Esophagus muscularis mucosa (tissue), 4 donors: ENCODE measurements at regions not wholly inside any gene's neighbourhood (a gene's known extent, or its start where the extent isn't known, plus 50 kb on each side); places are given as distances from the start of the nearest gene placed in this dataset.

Source experiments
- DNase-seq: peaks from one replicate; pipeline ENCODE4 v3.0.0-alpha.2; 2017; ENCODE audit errors: extremely low spot score
- H3K27ac ChIP-seq, 4 donors: fragments of 200-600 bp; sonication (generic); replicated peaks in 1 of 4; 1 replicate in 3 of 4; 2 replicates in 1 of 4; pipeline ENCODE4 v1.5.1; 2016 to 2019; ENCODE audit warnings: mild to moderate bottlenecking in 1 of 4
- H3K27me3 ChIP-seq, 4 donors: fragments of 200-600 bp; sonication (generic); one replicate each; pipeline versions ENCODE4 v1.5.1 to v1.6.0; 2016 to 2019
- H3K36me3 ChIP-seq, 4 donors: fragments of 200-600 bp; sonication (generic); one replicate each; pipeline ENCODE4 v1.5.1; 2016 to 2019
- H3K4me1 ChIP-seq, 4 donors: fragments of 200-600 bp; sonication (generic); one replicate each; pipeline ENCODE4 v1.5.1; 2016 to 2019
- H3K4me3 ChIP-seq, 4 donors: fragments of 200-600 bp; sonication (generic); 1 replicate in 2 of 4; 2 replicates in 2 of 4; pipeline ENCODE4 v1.5.1; 2016 to 2019; ENCODE audit warnings: mild to moderate bottlenecking in 4 of 4, moderate library complexity in 1 of 4
- H3K9me3 ChIP-seq, 4 donors: fragments of 200-600 bp; sonication (generic); 1 replicate in 3 of 4; 2 replicates in 1 of 4; pipeline ENCODE4 v1.5.1; 2016 to 2019
- EP300 ChIP-seq: sonication (generic); formaldehyde crosslinking; IDR thresholded peaks from one replicate; pipeline ENCODE4 v1.6.1; 2017; ENCODE audit warnings: antibody characterized with exemption
- POLR2A ChIP-seq: fragments of 450-650 bp; IDR thresholded peaks from one replicate; pipeline ENCODE4 v1.6.1; 2017; ENCODE audit warnings: antibody characterized with exemption, moderate library complexity, mild to moderate bottlenecking, low read depth
- POLR2AphosphoS5 ChIP-seq, 2 donors: sonication (generic); formaldehyde crosslinking; IDR thresholded peaks; one replicate each; pipeline ENCODE4 v1.6.1; 2017; ENCODE audit warnings: antibody characterized with exemption in 2 of 2
- WGBS: methylation state at CpG from one replicate; pipeline ENCODE4 v1.1.5; 2018; 5-methylcytosine and 5-hydroxymethylcytosine counted together
- intact Hi-C: fragments of 100-400 bp; cut with DNase I; formaldehyde crosslinking; loops from one replicate; pipeline ENCODE4 v1.15.1; 2023
- TF ChIP-seq, protein P1 (sequence below), 3 experiments: fragments of 200-600 bp in 2 of 3; fragments of 450-650 bp in 1 of 3; sonication (generic) in 2 of 3; IDR thresholded peaks; one replicate each; pipeline ENCODE4 v1.5.1; 2017 to 2019; ENCODE audit warnings: antibody characterized with exemption in 3 of 3, mild to moderate bottlenecking in 2 of 3, moderate library complexity in 1 of 3

DNA sequence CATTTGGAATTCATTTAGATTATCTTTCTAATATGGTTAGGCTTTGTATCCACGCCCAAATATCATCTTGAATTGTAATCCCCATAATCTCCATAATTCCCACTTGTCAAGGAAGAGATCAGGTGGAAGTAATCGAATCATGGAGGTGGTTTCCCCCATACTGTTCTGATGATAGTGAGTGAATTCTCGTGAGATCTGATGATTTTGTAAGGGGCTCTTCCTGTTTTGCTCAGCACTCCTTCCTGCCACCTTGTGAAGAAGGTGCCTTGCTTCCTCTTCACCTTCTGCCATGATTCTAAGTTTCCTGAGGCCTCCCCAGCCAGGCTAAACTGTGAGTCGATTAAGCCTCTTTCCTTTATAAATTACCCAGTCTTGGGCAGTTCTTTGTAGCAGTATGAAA is 527.5 kb upstream of the ARRDC3 start:
- WGBS, result 74% methylated on average over 4 of the region's 4 CpGs
- Histone ChIP-seq H3K4me1 (no peaks in the 10 kb centered on the region), H3K9me3 (no peaks in the 10 kb centered on the region), H3K4me3 (no peak overlapping the region), H3K27me3 (no peaks in the 10 kb centered on the region), H3K36me3 (no peaks in the 10 kb centered on the region), H3K27ac (no peak overlapping the region)
- no peak for TF ChIP-seq EP300
- no peak for TF ChIP-seq POLR2AphosphoS5 (IDR thresholded peaks at IDR 0.05)
- TF ChIP-seq, protein P1, sequence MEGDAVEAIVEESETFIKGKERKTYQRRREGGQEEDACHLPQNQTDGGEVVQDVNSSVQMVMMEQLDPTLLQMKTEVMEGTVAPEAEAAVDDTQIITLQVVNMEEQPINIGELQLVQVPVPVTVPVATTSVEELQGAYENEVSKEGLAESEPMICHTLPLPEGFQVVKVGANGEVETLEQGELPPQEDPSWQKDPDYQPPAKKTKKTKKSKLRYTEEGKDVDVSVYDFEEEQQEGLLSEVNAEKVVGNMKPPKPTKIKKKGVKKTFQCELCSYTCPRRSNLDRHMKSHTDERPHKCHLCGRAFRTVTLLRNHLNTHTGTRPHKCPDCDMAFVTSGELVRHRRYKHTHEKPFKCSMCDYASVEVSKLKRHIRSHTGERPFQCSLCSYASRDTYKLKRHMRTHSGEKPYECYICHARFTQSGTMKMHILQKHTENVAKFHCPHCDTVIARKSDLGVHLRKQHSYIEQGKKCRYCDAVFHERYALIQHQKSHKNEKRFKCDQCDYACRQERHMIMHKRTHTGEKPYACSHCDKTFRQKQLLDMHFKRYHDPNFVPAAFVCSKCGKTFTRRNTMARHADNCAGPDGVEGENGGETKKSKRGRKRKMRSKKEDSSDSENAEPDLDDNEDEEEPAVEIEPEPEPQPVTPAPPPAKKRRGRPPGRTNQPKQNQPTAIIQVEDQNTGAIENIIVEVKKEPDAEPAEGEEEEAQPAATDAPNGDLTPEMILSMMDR (IDR thresholded peaks at IDR 0.05), result no peak
- no peak for TF ChIP-seq POLR2A
- no peak for DNase-seq
- intact Hi-C loops, result no loop called here

- Histone ChIP-seq H3K27ac (no peak overlapping the region), H3K4me3 (no peak overlapping the region), H3K4me1 (no peaks in the 10 kb centered on the region), H3K36me3 (no peaks in the 10 kb centered on the region), H3K27me3 (no peaks in the 10 kb centered on the region), H3K9me3 (no peaks in the 10 kb centered on the region)
- no peak for DNase-seq
- intact Hi-C loops, result no loop called here
- WGBS, result 52% methylated on average over 2 of the region's 2 CpGs
- TF ChIP-seq, protein P1 (IDR thresholded peaks at IDR 0.05), result no peak
- no peak for TF ChIP-seq POLR2AphosphoS5 (IDR thresholded peaks at IDR 0.05)
- no peak for TF ChIP-seq POLR2A
- TF ChIP-seq EP300, result no peak
Measured at GRCh38 chr5:91910247-91910646, 527.1 kb upstream of the ARRDC3 start.

GRCh38 chr5:91906494-91906893 is 523.4 kb upstream of the ARRDC3 start:
- Histone ChIP-seq H3K4me1 (no peaks in the 10 kb centered on the region), H3K9me3 (no peaks in the 10 kb centered on the region), H3K36me3 (no peaks in the 10 kb centered on the region), H3K4me3 (no peak overlapping the region), H3K27me3 (no peaks in the 10 kb centered on the region), H3K27ac (no peak overlapping the region)
- WGBS, result 88% methylated on average over 1 of the region's 1 CpG
- intact Hi-C loops, result no loop called here
- no peak for TF ChIP-seq EP300
- no peak for TF ChIP-seq POLR2AphosphoS5 (IDR thresholded peaks at IDR 0.05)
- TF ChIP-seq, protein P1 (IDR thresholded peaks at IDR 0.05), result no peak
- no peak for TF ChIP-seq POLR2A
- DNase-seq, result no peak

DNA sequence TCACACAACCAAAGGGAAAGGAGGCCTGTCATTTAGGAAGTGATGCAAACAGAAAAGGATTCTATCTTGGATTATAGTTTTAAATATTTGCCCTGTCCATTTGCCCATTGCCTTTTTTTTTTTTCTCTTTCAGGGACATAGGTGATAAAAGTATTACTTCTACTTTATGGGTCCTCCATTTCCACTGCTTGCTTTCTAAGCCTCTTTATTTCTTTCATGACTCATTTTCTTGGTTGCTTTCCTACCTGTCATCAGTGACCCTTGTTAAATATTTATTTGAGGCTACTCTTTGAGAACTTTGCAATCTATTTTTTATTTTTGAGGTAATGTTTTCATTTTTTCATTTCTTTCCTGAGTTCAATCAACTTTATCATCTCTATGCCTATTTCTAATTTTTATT is 522.9 kb upstream of the ARRDC3 start:
- TF ChIP-seq, protein P1 (IDR thresholded peaks at IDR 0.05), result no peak
- TF ChIP-seq POLR2AphosphoS5 (IDR thresholded peaks at IDR 0.05) (no peak), POLR2A (no peak), EP300 (no peak)
- Histone ChIP-seq H3K4me1 (no peaks in the 10 kb centered on the region), H3K4me3 (no peak overlapping the region), H3K27ac (no peak overlapping the region), H3K27me3 (no peaks in the 10 kb centered on the region), H3K9me3 (no peaks in the 10 kb centered on the region), H3K36me3 (no peaks in the 10 kb centered on the region)
- intact Hi-C loops, result no loop called here
- no peak for DNase-seq

DNA sequence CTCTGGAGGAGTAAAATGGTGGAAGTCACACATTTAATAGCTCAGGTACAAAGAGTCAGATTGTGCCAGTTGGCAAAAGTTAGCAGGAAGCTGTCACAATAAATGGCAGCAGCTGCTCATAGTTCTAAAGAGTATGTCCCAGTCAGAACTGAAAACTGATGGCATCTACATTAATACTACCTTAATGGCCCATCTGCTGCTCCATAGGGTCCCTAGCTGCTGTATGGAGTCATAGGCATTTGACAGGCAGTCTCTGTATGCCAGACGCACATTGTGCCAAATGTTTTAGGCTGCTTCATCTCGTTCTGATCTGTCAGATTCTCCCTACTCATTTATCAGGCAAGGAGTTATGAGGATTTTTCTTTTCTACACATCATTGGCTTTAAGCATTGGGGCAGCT is 515.8 kb upstream of the ARRDC3 start:
- Histone ChIP-seq H3K27me3 (no peaks in the 10 kb centered on the region), H3K27ac (no peak overlapping the region), H3K36me3 (no peaks in the 10 kb centered on the region), H3K4me1 (no peaks in the 10 kb centered on the region), H3K9me3 (no peaks in the 10 kb centered on the region), H3K4me3 (no peak overlapping the region)
- 42% methylated on average over 2 of the region's 2 CpGs for WGBS
- intact Hi-C loops, result no loop called here
- TF ChIP-seq POLR2AphosphoS5 (IDR thresholded peaks at IDR 0.05), result no peak
- TF ChIP-seq POLR2A, result no peak
- no peak for TF ChIP-seq EP300
- TF ChIP-seq, protein P1 (IDR thresholded peaks at IDR 0.05), result no peak
- DNase-seq, result no peak
